T1000 (cell line): ENCODE measurements at regions not wholly inside any gene's neighbourhood (a gene's known extent, or its start where the extent isn't known, plus 50 kb on each side); places are given as distances from the start of the nearest gene placed in this dataset.
"Not testable (repeated sequence)": the region's sequence is repeated elsewhere in the genome, so short reads cannot be mapped to it uniquely, and the experiment has no call there.

Source experiments
- DNase-seq: peaks from one replicate; lab custom pipeline; 2025; ENCODE audit warnings: mixed read lengths; lab: John Stamatoyannopoulos, UW

DNA sequence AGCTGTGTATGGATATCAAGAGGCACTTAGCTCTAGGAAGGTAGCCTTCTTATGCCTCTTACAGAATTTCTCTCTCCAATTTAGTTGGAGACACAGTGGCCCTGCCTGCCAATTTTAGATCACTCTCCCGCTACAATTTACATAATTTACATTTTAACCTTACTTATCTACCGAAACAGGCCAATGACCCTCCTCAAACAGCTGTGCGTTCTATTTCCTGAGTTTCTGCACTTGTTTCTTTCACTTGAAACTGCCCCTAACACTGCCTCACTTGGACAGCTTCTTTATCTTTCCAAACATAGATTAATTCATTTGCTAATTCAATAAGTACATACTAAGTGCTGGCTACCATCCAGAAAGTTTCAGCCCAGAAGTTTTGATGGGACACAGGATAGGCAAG is 52.9 kb upstream of the HDDC2 start:
- no peak for DNase-seq

DNA sequence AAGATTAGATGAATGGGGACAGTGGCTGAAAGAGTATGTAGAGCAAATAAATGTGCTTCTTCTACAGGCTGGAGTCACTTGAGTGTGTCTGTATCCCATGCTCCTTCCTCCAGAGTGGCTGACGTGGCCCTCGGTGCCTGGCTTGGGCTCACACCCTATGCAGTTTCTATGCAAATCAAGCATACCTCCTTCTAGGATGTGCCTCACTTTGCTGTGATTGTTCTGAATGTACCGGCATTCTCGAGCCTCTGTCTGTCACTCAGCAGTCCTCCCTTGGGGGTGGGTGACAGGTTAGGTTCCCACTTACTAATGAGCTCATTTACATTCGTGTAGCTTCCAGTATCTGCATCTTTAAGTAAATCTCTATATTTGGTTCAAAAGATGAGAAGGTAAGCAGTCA is 55.1 kb upstream of the HDDC2 start:
- no peak for DNase-seq

DNA sequence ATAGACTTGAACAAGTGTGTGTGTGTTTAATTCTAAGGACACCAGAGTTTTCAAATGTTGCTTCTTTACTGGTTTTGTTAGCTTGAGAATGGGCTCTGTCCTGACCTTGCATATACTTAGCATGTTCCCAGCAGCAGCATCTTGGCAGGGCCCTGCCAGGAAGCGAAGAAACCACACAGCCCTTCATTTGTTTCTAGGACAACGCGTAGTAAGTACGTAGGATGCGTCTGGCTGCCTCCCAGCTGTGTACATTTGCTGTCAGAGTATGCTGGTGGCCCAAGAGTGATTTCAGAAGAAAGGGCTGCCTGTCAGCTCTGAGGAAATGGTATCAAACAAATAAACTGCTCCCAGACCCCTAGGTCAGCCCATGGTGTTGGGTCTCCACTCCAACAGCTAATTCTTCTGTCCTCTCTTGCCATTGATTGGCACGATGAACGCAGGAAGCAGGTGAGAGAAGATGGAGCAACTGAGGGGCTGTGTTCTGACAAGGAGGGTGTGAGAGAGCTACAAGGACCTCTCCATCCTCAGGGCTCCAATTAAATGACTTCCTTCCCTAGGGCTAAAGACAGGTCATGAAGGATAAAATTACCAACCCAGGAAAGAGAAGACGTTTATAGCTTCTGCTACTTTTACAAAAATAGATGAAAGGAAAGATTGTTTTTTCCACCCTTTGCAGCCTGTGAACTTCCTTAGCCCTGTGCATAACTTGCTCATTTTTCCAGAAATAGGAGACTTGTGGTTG is 55.9 kb upstream of the HDDC2 start:
- DNase-seq, result no peak

DNA sequence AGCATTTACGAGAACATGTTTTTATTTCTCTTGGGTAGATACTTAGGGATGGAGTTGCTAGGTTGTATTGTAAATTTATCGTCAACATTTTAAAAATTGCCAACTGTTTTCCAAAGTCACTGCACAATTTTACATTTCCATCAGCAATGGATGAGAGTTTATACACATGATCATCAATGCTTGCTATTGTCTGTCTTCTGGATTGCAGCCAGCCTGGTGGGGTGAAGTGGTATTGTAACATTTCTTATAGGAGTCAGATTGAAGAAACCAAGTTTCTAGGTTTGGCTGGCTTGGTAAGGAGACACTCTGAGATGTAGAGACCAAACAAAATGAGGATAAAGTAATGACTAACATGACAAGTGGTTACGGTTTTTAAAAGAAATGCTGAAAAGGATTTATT is 57.1 kb upstream of the HDDC2 start:
- DNase-seq, result no peak

DNA sequence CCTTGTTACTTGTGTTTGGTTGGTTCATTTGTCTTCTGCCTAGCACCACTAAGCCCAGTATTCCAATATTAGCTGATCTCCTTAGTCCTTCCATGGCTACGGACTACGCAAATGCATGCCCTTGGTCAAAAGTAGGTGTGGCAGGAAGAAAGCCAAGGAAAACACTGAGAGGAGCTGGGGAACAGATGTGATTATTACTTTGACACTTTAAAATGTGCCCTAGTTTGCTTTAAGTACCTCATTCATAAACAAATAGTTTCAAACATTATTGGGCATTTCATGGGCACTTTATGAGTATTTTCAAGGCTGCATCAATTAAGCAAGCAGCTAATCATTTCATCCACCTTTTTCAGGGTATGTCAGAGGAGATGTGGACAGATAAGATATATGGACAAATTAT is 60.1 kb upstream of the HDDC2 start:
- no peak for DNase-seq

DNA sequence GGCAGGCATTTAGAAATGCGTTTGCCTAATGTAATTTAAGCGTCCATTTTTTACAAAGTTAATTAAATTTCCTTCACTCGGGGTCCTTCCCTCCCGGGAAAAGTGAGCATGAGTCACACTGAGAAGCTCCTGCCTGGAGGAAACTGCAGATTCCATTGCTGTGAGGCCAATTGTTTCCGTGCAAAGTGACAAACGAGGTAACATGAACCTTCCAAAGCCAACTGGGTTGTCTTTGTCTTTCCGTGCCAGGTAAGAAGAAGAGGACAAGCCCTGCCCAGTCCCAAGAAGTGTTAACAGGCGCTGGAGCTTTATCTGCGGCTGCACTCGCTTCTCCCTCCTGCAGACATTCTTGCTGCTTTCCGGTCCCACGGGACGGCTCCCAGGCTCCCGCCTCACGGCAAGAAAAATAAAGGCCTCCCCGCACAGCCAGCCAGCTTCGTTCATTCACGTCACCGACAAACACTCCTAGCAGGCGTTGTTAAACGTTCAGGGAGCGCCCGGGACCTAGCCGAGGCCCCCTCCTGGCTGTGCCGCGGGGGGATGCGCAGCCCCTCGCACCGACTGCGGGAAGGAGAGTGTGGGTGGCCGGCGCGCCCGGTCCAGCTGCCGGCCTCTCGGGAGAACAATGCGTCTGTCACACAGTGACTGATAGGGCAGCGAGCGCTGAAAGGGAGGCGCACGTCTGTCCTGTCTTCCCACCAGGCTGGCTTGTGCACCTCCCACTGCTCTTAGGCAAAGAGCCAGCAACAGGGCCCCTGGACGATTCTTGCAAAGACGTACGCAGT is 61.5 kb upstream of the HDDC2 start:
- peak; percentile 43 for DNase-seq

DNA sequence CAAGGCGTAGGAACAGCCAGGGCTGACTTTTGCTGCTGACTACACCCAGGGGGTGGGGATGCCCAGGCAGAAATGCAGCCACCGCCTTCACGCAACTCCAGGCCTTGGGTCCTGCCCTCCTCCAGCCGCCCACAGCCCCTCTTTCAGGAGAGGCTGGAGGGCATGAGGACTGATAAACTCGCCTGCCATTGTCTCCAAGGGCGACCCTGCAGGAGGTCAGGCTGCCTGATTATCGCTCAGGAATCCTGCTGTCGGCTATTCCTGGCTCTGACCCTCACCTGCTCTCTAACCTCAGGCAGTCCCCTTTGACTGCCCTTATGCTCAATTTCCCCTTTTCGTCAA is 62.0 kb upstream of the HDDC2 start:
- DNase-seq, result no peak

DNA sequence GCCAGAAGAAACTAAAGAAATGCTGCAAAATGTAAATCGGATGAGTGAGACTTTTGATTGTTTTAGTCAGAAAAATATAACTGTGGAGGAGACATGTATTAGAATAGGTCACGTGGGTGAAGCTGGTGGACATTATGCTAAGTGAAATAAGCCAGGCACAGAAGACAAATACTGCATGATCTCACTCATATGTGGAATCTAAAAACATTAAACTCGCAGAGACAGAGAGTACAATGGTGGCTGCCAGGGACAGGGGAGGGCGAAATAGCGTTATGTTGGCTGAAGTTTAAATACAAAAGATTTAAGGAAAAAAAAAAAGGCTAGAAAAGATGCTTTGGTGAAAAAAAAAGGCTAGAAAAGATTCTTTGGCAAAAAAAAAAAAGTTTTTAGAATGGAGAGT is 63.5 kb upstream of the HDDC2 start:
- DNase-seq, result no peak

DNA sequence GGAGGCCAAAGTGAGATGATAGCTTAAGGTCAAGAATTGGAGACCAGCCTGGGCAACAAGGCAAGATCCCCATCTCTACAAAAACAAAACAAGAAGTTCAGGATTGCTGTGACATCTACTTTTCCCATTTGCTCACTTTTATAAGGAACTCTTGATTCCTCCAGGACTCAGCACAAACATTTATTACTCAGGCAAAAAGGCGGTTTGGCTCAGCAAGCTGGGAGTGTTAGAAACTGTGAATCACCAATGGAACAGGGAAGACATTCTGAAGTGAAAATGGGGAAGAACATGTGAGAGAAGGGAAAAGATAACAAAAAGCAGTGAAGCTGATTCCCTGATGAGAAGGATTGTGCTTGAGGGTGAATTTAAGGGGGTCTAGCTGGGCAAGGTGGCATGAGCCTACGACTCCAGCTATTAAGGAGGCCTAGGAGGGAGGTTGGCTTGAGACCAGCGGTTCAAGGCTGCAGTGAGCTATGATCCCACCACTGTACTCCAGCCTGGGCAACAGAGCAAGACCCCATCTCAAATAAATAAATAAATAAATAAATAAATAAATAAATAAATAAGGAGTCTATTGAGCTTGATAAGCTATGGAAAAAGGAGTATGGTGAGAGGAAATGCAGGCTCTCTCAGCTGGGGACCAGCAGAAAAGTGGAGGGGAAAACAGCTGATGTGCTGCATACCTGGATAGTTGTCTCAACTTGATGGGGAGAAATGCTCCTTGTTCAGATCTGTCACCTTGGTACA is 65.4 kb upstream of the HDDC2 start:
- no peak for DNase-seq

DNA sequence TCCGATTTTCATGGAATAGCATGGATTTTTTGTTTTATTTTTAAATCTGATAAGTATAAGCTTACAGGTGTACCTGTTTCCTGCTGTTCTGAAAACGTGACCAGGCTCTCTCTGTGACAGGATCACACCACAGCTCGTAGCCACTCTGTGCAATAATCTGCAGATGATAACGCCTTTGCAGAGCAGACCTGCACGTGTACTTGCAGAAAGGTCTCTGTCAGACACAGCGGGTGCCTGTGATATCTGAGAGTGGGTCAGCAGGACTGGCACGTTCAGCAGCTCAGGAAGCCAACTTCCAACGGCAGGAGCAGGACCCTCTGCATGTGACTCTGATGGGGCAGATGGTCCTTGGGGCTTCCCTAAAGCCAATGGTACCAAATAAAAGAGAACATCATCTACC is 68.6 kb upstream of the HDDC2 start:
- DNase-seq, result no peak

DNA sequence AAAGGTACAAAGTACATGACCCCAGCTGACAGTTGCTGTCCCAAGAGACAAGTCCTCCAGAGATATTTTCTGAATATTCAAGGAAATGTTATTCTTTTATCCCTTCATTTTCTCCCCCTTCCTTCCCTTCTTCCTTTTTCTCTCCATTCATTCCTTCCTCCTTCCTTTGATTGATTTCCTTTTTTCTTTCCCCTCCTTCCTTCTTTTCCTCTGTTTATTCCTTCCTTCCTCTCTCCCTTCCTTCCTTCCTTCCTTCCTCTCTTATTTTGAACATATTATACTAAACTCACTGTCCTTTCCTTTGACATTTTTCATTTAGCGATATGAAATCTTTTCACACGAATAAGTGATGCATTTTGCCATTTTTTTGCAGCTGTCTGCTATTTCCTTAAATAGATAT is 73.2 kb upstream of the HDDC2 start:
- no peak for DNase-seq

DNA sequence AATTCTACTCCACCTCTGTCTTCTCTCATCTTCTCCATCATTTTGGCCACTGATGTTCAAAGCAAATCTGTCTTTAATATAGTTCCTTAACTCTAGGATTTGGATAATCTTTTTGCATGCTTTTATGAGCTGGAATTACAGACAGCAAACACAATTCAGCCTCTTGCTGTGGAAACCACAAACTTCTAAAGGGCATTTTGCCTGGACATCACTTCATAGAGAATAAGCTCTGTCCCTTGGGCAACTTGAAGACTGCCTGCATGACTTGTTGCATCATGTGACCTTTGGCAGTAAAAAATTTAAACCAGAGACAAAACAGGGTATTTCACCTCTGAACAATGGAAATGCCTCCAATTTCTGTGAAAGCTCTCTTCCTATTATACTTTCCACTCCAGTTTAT is 74.1 kb upstream of the HDDC2 start:
- DNase-seq, result no peak

DNA sequence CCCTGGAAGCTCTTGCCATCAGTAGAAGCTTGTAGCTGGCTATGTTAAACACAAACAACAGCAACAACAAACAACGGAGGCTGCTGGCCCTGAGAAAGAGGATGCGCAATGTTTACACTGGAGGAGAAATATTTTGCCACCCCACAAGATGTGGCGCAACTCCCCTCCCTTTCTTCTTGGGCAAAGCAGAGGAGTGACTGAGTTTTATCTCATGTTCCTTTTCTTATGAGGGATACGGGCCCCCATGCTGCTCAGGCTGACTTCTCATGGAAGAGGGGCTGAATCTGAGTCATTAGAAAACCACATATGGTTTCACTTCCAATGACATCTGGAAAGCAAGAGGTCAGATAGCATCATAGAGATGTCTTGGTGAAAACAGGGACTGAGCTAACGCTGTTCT is 75.9 kb upstream of the HDDC2 start:
- peak; percentile 10 for DNase-seq

DNA sequence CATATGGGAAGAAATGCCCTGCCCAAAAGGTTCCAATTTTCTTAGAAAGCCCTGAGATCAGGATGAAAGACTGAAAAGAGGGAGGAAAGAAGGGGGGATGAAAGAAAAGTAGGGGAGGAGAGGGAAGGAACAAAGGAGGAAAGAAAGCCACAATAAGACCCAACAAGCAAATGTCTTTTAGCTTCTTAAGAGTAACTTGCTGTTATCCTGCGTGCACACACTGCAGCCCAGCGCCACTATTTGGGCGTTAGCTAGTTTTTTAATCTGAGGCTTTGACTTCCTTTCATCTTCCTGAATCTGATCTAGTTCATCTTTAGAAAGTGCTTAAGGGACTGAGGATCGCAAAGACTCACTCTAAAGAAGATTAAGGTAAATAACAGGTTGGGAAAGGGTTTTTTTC is 77.4 kb upstream of the HDDC2 start:
- no peak for DNase-seq

DNA sequence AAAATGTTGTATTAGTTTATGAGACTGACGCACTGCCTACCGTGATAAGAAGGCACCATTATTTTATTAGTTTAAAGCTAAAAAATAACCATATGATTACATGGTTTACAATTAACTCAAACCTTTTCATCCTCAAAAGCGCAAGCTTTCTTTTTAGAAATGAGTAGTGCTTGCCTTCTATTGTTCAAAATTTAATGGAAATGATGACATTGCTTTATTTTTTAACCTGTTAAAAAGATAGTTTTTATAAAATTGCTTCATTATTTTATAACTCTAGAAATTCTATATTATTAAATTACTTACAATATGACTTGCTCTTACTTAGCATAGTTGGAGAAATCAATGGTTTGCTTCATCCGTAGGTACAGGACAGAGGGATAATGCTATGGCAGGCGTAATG is 78.7 kb upstream of the HDDC2 start:
- DNase-seq, result no peak

DNA sequence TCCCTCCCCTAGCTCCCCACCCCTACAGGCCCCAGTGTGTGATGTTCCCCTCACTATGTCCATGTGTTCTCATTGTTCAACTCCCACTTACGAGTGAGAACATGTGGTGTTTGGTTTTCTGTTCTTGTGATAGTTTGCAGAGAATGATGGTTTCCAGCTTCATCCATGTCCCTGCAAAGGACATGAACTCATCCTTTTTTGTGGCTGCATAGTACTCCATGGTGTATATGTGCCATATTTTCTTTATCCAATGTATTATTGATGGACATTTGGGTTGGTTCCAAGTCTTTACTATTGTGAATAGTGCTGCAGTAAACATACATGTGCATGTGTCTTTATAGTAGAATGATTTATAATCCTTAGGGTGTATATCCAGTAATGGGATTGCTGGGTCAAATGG is 84.6 kb upstream of the HDDC2 start:
- not testable (repeated sequence) for DNase-seq

DNA sequence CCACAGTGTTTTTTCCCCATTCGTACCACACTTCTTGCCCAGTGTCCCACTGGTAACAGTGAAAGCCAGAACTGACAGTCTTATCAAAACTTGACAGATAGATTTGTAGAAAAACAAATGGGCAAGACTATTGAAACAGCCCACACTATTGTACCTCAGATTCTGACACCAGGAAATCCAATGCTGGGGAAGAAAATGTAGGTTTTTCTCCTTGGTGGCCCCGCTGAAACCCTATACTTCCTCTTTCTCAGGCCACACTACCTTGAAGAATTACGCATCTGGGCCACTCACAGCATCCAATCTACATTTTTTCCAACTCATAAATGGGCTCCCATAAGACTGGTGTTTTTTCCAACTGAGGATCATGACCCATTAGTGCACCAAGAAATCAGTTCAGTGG is 90.9 kb upstream of the HDDC2 start:
- DNase-seq, result no peak

DNA sequence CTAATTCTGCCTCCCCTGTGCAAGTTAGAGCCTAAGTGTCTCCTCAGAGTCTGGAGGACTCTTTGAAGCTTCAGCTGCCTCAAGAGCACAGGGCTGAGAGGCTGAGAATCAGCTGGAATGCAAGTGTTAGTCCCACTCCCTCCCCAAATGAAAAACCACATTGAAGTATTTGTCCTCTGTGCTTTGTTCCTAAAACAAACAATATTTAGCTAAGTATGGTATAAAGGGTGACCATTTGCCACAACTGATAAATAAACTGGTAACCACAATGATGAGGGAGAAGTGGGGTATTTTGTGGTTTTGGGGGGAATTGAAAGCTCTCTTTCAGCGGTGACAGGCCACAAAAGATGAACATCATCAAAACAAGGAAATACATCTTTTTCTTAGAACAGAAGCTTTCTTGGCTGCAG is 91.7 kb upstream of the HDDC2 start:
- no peak for DNase-seq

DNA sequence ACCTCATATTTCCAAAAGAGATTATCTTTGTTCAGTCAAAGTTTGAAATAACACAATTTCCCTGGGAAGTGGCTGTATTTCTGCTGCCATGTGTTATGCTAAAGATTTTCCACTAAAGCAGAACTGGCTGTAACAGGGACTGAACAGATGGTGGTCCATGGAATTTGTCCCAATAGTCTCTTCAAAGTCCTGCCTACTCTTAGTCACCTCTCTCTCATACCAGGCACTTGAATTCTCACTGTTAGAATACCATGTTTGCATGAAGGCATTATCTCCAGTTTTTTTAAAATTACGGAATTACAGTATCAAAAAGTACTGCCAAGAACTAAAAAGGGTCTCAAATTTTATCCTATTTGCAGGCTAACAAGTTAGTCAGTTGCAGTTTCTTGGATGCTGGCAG is 105.0 kb upstream of the HDDC2 start:
- DNase-seq, result no peak

DNA sequence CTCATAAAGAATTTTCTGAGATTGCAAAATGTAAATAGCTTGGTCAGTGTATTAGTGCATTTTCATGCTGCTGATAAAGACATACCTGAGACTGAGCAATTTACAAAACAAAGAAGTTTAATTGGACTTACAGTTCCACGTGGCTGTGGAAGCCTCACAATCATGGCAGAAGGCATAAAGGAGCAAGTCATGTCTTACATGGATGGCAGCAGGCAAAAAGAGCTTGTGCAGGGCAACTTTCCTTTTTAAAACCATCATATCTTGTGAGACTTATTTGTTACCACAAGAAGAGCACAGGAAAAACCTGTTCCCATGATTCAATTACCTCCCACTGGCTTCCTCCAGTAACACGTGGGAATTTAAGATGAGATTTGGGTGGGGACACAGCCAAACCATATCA is 112.7 kb upstream of the HDDC2 start:
- DNase-seq, result no peak

DNA sequence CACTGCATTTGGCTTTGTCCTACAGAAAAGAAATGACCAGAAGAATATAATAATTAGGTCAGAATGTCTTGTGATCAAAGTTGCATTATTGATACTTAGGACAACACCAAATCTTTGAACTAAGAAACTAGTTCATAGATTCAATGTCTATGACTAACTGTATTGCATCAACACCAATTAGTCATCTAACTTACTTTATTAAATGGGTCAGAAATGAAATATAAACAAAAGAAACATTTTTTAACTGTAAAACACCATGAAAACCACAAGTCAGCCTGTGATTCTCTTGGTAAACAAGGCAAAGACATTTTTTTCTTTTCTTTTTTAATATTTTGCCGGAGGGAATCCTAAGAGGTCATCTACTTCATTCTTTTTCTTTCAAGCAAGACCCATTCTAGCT is 114.1 kb upstream of the HDDC2 start:
- DNase-seq, result no peak

DNA sequence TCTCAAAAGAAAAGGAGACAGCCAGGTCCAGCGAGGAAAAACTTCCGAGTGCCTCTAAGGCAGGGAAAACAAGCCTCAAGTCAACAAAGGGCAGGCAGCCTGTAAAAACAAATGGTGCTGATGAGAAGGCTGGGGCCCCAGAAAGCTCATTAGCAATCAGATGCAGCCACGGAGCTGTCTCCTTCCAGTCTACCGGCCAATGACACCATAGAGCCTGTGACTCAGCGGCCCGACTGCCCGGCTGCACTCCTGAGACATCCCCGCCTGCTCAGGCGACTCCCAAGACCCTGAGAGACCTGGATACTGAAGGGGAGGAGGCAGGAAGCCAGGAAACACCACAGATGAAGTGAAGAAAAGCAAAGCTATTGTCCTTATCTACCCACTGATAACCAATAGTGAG is 120.1 kb upstream of the HDDC2 start:
- no peak for DNase-seq

DNA sequence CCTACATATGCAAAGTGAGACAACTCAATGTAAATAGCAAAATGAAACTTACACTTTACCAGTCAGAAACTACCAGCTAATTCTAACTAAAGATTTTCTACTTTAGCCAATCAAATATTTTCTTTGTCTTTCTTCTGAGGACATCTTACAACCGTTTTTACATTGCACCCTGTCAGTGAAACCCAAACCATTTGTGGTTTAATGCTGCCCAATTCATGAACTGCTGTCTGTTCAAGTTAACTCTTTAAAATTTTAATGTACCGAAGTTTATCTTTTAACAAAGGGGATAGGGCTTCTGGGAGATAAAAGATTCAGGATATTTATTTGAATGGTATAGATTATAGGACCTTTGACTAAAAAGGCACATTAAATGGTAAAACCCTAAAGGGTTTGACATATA is 121.3 kb upstream of the HDDC2 start:
- DNase-seq, result no peak
